NCI-H748 (cell line): ENCODE measurements at regions not wholly inside any gene's neighbourhood (a gene's known extent, or its start where the extent isn't known, plus 50 kb on each side); places are given as distances from the start of the nearest gene placed in this dataset.

Source experiments
- DNase-seq: peaks from one replicate; lab custom pipeline; 2025; ENCODE audit not compliant: unreplicated experiment; lab: John Stamatoyannopoulos, UW

- no peak for DNase-seq
Observed at GRCh38 chr4:164464313-164464712, 289.6 kb upstream of the SMIM31 start.

GRCh38 chr4:164467493-164467892, 286.4 kb upstream of the SMIM31 start:
- DNase-seq: no peak

- DNase-seq: no peak
Observed at GRCh38 chr4:164481306-164482091, 272.4 kb upstream of the SMIM31 start.

GRCh38 chr4:164482092-164482404, 271.9 kb upstream of the SMIM31 start:
- no peak for DNase-seq

GRCh38 chr4:164482758-164483157, 271.2 kb upstream of the SMIM31 start:
- no peak for DNase-seq

GRCh38 chr4:164483711-164484110, 270.2 kb upstream of the SMIM31 start:
- no peak for DNase-seq

- DNase-seq: no peak
Observed at GRCh38 chr4:164484551-164484950, 269.4 kb upstream of the SMIM31 start.

- no peak for DNase-seq
Observed at GRCh38 chr4:164485136-164485535, 268.8 kb upstream of the SMIM31 start.

- no peak for DNase-seq
Observed at GRCh38 chr4:164488114-164488513, 265.8 kb upstream of the SMIM31 start.

- no peak for DNase-seq
Observed at GRCh38 chr4:164501074-164501473, 252.9 kb upstream of the SMIM31 start.

GRCh38 chr4:164503874-164504273, 250.1 kb upstream of the SMIM31 start:
- DNase-seq: no peak

- no peak for DNase-seq
Observed at GRCh38 chr4:164508097-164508496, 245.8 kb upstream of the SMIM31 start.

GRCh38 chr4:164508771-164509170, 245.2 kb upstream of the SMIM31 start:
- no peak for DNase-seq

GRCh38 chr4:164509951-164510350, 244.0 kb upstream of the SMIM31 start:
- DNase-seq: no peak

- DNase-seq: no peak
Observed at GRCh38 chr4:164512124-164512523, 241.8 kb upstream of the SMIM31 start.

- no peak for DNase-seq
Observed at GRCh38 chr4:164514765-164515164, 239.2 kb upstream of the SMIM31 start.

GRCh38 chr4:164524789-164525188, 229.1 kb upstream of the SMIM31 start:
- DNase-seq: no peak

- no peak for DNase-seq
Observed at GRCh38 chr4:164526933-164527583, 226.9 kb upstream of the SMIM31 start.

- DNase-seq: no peak
Observed at GRCh38 chr4:164529058-164529457, 224.9 kb upstream of the SMIM31 start.

GRCh38 chr4:164529486-164529885, 224.4 kb upstream of the SMIM31 start:
- no peak for DNase-seq

GRCh38 chr4:164531336-164531735, 222.6 kb upstream of the SMIM31 start:
- DNase-seq: no peak

GRCh38 chr4:164536814-164537213, 217.1 kb upstream of the SMIM31 start:
- no peak for DNase-seq

- DNase-seq: no peak
Observed at GRCh38 chr4:164538097-164538496, 215.8 kb upstream of the SMIM31 start.
